ENCODE measurements at regions not wholly inside any gene's neighbourhood (a gene's known extent, or its start where the extent isn't known, plus 50 kb on each side); places are given as distances from the start of the nearest gene placed in this dataset.
"Not testable (repeated sequence)": the region's sequence is repeated elsewhere in the genome, so short reads cannot be mapped to it uniquely, and the experiment has no call there.

DNA sequence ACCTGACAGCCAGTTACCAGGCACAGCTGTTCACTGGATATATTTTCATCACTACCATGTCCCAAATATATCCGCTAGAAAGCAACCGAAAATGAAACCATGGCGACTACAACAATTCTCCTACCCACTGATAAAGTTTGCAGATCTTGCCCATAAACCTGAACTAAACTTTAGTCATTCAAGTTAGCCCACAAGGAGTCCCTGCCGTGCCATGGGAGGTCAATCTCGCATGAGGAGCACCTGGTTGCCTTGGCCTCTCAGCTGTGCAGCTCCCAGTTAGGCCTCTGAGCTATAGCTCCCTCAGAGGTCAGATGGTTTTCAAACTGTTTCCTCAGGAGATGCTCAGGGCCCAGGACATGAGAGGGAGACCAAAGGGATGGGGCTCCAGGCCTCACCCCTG lies 211.1 kb upstream of the RNF32 start:
- DNase-seq (ENCODE audit: low read depth), result no peak
- no peak overlapping the region for H3K4me3 ChIP-seq (ENCODE audit: low read depth, low read length)

DNA sequence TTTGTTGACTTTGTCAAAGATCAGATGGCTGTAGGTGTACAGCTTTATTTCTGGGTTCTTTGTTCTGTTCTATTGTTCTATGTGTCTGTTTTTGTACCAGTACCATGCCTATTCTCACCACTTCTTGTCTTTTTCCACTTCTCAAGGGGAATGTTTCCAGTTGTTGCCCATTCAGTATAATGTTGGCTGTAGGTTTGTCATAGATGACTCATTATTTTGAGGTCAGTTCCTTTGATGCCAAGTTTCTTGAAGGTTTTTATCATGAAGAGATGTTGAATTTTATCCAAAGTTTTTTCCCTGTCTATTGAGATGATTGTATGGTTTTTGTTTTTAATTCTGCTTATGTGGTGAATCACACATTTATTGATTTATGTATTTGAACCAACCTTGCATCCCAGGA lies 216.7 kb upstream of the RNF32 start:
- no peak for DNase-seq (ENCODE audit: low read depth)
- H3K4me3 ChIP-seq (ENCODE audit: low read depth, low read length), result no peak overlapping the region

DNA sequence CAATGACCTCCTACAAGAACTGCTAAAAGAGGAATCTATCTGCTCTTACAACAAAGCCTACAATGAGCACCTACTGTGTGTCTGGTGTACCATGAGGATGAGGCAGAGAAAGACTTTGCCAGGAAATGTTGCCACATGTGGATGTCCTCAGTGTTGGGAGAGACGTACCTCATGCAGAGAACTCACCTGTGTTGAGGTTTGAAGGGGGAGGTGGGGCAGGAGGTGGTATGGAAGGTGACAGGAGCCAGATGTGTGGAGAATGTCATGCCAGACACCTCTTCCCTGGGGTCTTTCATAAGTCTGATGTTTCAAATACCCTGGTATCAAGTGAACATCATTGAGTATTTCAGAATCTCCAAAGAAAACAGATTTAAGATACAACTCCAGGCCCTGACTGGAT lies 220.1 kb upstream of the RNF32 start:
- no peak overlapping the region for H3K4me3 ChIP-seq (ENCODE audit: low read depth, low read length)

DNA sequence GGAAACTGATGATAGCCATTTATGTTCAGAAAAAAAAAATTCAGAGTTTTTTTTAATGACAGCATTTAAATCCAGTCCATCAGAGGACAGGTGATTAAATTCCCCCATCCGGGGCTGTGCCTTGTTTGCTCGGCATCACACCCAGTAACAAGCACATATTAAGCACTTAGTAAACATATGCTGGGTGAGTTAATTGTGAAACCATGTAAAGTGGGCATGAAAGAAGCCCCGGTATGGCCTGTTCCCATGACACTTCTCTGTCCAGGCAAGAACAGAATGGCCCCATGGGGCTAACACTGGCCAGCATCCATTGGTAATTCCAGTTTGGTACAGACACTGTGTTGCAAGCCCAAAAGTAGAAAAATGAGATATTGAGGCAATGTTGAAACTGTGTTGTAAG lies 220.8 kb upstream of the RNF32 start:
- no peak for DNase-seq (ENCODE audit: low read depth)
- H3K4me3 ChIP-seq (ENCODE audit: low read depth, low read length), result no peak overlapping the region

More for the DNA sequence above, 220.1 kb upstream of the RNF32 start:
- DNase-seq (ENCODE audit: low read depth), result no peak

DNA sequence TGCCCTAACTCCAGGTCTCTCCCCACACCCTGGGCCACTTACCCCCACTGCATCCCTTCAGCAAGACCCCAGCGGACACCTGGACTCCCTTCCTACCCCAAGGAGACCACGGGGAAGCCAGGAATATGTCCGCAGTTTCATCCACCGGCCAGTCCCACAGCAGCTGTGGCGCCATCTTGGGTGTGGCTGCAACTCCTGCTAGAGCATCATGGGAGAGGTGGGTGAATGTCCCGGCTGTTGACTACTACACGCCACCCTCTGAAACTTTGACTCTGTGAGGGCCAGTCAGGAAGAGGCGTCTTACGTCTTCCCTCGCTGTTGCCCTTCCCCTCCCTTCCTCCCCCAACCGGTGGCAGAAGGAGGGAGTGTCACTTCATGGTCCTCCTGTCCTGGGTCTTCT lies 238.3 kb upstream of the RNF32 start:
- no peak for DNase-seq (ENCODE audit: low read depth)
- H3K4me3 ChIP-seq (ENCODE audit: low read depth, low read length), result no peak overlapping the region

DNA sequence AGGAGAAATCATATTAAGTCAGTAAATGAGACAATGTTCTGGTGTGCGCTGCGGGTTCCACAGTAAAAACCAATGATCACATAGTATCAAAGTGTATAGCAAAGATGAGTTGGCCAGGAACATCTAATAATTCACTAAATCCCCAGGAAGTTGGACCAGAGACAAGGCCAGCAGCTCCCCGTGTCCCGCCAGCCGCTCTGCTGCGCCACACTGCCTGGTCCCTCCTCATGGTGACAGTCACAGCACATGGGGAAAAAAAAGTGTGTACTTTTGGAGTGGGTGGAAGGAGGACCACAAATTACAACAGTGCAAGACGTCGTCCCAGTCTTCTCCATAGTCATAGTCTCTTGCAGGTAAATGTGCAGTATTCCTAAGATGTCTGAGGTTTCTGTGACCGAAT lies 239.0 kb upstream of the RNF32 start:
- DNase-seq (ENCODE audit: low read depth), result no peak
- H3K4me3 ChIP-seq (ENCODE audit: low read depth, low read length), result no peak overlapping the region

DNA sequence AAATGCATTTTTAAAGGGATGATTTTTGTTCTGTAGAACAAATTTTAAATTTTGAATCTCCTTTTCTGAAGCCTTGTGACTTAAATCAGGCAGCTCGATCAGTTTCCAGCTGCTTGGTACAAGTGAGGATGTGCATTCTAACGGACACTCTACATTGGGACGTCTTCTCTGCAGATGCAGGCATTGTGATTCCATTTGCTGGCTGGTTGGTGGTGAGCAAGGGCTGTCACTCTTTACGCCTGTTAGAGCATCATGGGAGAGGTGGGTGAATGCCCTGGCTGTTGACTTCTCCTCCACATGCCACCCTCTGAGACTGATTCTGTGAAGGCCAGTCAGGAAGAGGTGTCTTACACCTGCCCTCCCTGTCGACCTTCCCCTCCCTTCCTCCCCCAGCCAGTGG lies 240.5 kb upstream of the RNF32 start:
- no peak for DNase-seq (ENCODE audit: low read depth)
- H3K4me3 ChIP-seq (ENCODE audit: low read depth, low read length), result no peak overlapping the region

DNA sequence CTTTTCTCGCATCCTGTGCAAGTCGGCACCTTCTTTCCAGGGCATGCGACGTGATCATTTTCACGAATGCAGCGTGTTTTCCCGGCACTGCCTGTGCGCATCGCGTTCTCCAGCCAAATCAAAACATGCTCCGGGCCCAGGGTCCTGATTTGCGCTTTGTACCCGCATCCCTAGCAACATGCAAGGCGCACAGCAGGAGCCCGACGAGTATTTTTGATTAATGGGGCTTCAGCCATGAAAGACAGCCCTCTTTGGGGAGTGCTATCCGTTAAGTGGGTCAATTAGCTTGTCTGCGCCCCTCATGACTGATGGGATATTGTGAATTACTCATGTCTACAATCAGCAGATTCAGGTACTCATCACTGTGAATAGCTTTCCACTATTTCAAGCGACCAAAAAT lies 243.3 kb upstream of the RNF32 start:
- no peak overlapping the region for H3K4me3 ChIP-seq (ENCODE audit: low read depth, low read length)
- no peak for DNase-seq (ENCODE audit: low read depth)

DNA sequence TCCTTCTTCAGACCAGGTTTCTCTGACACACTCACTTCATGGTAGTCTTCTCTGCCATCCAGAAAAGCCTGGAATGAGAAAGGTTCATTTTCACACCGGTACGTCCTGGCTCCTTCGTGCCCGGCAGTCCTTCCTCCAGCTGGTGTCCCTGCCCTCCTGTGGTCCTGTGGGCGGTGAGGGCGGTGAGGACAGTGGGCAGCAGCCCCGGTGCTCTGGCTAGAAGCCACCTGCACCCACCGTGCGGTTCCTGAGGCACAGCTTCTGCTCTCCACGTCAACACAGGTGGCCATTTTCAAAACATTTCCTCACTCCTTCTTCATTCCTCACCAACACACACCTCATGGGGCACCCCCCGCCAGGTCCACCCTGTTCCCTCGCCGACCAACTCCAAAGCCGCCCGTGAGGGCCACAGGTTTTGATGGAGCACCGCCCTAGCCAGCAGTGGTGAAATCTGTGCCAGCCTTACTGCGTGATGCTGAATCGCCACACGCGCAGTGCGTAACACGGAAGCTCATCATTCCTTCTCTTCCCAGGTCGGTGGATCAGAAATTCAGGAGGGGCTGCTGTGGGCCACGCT lies 251.4 kb upstream of the RNF32 start:
- no peak for DNase-seq (ENCODE audit: low read depth)
- no peak overlapping the region for H3K4me3 ChIP-seq (ENCODE audit: low read depth, low read length)

DNA sequence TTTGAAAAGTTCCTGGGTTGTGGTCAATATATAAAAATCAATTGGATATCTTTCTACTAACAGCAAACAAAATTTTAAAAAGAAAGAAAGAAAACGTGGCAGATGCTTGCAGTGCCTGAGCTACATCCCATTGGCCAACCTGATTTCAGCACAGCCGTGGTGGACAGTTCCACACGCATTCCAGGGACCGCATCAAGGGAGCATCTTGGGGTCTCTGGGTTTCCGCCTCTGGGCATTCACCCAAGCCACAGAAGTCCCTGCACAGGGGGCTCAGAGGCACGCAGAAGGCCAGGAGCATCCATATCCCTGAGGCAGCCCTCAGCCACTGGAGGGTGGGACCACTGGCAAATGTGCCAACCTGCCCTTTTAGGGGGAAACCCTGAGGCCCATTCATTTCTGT lies 254.5 kb upstream of the RNF32 start:
- no peak for DNase-seq (ENCODE audit: low read depth)
- H3K4me3 ChIP-seq (ENCODE audit: low read depth, low read length), result no peak overlapping the region

DNA sequence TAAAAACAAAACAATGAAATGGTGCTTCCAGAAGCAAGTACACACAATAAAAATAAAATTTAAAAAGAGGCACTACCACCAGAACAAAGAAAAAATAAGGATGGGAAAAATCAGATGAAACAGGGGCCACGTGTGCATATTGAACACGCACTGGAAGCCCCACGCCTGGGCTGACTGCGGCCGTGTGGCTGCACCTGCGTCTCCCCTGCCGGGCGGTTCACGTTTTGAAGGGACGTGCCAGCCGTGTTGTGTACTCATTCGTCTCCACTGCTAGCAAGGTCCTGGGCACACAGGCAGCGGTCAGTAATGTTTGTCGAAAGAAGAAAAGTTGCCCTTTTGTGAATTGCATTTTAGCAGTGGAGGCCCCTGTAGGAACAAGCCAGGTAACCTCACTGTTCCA lies 255.9 kb upstream of the RNF32 start:
- DNase-seq (ENCODE audit: low read depth), result no peak

DNA sequence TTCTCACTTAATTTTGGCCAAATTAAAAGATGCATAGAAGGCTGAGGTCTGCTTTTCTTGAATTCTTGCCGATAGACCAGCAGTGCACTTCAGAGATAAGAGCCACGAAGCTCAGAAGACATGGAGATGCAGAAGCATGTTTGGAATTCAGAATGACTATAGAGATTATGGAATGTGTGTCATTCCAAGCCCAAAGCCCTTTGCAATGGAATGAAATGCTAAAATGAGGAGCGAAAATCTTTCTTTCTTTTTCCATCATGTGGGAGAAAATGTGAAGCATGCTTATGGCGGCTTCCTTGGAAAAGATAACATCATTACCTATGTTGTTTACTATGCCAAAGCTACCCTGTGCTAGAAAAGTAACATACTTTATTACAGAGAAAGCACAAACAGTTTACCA lies 257.0 kb upstream of the RNF32 start:
- DNase-seq (ENCODE audit: low read depth), result no peak

More for the DNA sequence above, 255.9 kb upstream of the RNF32 start:
- H3K4me3 ChIP-seq (ENCODE audit: low read depth, low read length), result no peak overlapping the region

DNA sequence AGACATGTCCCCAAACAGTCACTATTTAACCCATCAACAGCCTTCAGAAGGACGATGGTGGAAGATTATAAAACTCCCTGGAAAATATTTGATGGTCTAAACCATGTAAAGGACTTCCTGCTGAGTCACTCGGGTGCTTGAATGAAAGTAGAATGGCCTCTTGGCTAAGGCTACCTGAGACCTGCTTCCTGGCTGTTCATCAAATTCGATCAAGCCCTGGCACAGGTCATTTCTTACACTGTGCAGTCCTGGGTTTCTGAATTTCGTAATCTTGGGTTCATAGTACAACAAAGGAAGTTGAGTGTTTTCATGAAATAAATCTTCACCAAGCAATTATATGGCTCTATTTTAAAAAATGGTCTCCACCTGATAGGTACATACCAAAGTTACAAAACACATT lies 260.3 kb upstream of the RNF32 start:
- H3K4me3 ChIP-seq (ENCODE audit: low read depth, low read length), result no peak overlapping the region

More for the DNA sequence above, 257.0 kb upstream of the RNF32 start:
- no peak overlapping the region for H3K4me3 ChIP-seq (ENCODE audit: low read depth, low read length)

DNA sequence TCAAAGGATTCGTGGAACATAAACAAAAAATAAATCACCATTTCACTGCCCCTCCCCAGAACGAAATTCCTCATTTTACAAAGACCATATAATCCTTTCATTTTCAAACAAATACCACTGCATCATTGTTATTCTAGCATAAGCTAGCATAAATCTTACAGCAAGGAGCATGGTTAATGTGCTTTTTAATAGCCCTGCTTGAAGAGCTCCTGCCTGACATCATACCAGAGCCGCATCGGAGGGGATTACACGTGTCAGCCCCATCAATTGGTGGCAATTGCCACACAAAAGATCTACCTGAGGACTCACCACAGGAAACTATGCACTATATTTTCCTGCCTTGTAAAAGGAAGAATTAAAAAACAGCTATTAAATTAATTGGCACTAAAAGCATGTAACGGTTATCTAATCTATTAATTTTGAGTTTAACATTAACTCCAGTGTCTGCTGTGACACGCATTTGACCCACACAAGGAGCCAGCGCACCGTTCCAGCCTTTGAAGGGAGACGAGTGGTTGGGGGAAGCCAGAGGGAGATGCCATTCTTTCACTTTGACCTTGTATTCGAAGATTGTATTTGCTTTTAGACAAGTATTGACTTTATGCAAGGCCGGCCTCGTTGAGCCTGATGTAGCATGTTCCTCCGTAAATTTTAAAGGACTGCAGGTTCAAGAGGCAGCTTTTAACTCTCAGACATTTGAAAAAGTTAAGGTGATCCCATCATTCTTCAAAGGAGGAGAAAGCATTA lies 261.1 kb upstream of the RNF32 start:
- no peak overlapping the region for H3K4me3 ChIP-seq (ENCODE audit: low read depth, low read length)
- DNase-seq (ENCODE audit: low read depth), result no peak

More for the DNA sequence above, 260.3 kb upstream of the RNF32 start:
- DNase-seq (ENCODE audit: low read depth), result no peak

DNA sequence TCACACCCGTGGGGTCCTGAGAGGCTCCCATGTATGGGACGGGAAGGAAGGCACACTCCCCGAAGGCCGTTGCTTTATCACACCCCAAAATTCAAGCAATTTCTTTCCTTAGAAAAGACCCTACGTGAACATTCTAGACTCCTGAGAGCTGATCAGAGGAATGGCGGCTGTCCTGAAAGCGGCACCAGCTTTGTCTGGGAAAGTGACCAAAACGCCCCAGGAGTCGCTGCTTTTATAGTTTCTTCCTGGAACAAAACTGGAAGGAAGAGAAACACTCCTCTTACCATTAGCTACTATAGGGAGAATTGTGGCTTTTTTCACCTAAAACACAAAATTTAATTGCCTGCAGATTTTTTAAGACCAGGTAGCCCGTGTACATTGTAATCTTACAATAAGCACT lies 261.8 kb upstream of the RNF32 start:
- no peak overlapping the region for H3K4me3 ChIP-seq (ENCODE audit: low read depth, low read length)
- no peak for DNase-seq (ENCODE audit: low read depth)

DNA sequence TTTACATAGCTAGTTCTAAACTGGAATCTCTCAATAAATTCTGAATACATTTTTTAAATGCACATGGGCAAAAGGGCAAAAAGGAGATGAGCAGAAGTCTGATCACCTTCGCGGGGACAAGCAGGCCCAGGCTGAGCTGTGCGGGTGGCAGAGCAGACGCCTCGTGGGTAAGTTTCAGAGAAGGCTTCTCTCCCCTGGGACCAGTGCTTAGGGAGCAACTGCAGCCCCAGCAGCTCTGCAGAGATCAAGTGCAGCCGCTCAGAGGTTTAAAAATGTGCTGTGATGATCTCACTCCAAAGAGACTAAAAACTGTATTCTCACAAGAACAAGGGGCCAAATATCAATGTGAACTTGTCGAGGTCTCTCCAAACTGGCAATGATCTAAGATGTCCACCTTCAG lies 264.3 kb upstream of the RNF32 start:
- no peak for DNase-seq (ENCODE audit: low read depth)
- H3K4me3 ChIP-seq (ENCODE audit: low read depth, low read length), result no peak overlapping the region

DNA sequence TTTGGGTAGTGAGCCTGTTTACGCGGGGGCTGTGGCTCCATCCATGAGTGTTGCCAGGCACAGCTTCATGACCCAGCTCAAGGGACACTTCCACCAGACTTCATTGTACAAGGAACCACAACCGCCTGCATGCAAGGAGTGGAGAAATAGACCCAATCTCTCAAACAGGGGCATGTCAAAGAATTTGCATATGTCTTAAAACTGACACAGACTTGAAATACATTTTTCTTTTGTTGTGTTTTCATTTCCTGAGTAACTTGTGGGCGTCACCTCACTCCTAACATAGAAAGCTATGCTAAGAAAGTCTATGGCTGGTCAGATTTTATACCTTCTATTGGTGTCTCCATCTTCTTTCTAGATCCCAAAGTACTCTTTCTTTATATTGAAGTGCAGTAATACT lies 266.2 kb upstream of the RNF32 start:
- DNase-seq (ENCODE audit: low read depth), result no peak
- H3K4me3 ChIP-seq (ENCODE audit: low read depth, low read length), result no peak overlapping the region

DNA sequence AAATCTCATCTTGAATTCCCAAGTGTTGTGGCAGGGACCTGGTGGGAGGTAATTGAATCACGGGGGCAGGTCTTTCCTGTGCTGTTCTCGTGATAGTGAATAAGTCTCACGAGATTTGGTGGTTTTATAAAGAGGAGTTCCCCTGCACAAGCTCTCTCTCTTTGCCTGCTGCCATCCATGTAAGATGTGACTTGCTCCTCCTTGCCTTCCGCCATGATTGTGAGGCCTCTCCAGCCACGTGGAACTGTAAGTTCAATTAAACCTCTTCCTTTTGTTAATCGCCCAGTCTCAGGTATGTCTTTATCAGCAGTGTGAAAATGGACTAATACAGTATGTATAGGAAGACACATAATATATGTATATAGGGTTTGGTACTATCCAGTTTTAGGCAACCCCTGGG lies 270.6 kb upstream of the RNF32 start:
- not testable (repeated sequence) for DNase-seq (ENCODE audit: low read depth); H3K4me3 ChIP-seq (ENCODE audit: low read depth, low read length)

DNA sequence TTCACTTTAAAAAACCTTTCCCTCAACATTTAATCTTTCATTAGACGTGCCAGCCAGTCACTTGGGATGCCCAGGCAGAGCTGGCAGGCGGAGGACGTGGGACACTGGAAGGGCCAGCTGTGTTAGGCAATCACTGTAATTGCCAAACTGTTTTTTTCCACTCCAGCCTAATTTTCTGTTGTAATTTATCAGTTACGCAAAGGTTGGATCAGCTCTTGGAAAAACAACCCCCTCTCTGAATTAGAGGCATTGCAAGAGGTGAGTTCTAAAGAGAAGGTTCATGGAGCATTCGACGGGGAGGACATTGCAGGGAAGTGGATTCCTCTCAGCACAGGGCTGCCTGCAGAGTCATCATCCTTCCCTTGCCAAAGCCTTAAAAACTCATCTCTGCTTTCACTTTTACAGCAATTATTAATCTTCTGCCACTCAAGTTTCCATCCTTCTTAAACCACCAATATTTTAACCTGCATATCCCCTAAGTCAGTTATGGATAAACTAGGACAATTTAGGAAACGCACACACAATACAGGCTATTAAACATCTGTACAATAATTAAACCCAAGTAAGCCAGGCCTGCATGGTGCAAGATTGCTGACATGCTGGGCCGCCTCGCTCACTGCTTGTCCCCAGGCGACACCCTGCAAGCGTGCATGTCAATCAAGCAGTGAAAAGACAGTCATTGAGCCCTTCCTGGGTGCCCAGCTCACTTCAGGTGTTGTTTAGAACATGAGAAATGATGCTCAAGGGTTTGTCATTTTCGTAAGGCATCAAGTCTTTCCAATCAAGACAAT lies 272.3 kb upstream of the RNF32 start:
- DNase-seq (ENCODE audit: low read depth), result no peak
- no peak overlapping the region for H3K4me3 ChIP-seq (ENCODE audit: low read depth, low read length)

DNA sequence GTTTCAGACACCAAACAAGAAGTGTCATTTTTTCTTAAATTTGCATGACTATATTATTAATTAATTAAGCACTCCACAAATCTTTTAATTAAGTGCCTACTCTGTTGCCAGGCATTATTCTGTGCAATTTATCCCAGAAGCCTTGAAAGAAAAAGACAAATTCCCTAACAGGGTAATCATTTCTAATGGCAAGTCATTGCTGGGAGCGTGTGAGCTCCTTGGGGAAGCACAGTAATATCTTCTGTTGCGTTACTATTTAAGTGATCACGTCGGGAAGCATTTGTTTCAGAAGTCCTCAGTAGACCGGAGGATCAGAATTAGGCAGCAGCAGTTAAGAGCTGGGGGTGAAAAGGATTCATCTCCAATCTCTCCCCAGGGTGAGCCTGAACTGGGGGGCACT lies 276.8 kb upstream of the RNF32 start:
- no peak for DNase-seq (ENCODE audit: low read depth)
- H3K4me3 ChIP-seq (ENCODE audit: low read depth, low read length), result no peak overlapping the region

DNA sequence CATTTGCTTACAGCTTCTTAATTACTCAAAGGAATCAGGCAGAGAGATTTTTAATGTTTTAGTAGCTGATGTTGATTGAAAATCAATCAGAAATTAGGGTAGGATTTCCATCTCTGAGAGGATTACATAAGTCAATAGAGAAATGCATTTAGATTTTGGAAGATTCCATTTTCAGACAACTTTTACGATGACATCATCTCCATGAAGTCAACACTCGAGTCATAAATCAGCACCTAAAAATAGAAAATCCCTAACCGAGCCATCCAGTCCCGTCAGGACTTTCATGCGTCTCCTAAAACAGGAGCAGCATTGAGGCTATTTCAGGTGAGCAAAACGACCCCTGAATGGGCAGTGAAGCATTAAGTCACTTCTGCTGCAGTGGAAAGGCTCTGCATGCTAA lies 279.7 kb upstream of the RNF32 start:
- no peak overlapping the region for H3K4me3 ChIP-seq (ENCODE audit: low read depth, low read length)
- DNase-seq (ENCODE audit: low read depth), result no peak
